HCT116 (cell line): ENCODE measurements at regions not wholly inside any gene's neighbourhood (a gene's known extent, or its start where the extent isn't known, plus 50 kb on each side); places are given as distances from the start of the nearest gene placed in this dataset.
A peak's percentile ranks its signal among the peaks of the same experiment; 100 is the strongest.

Experiments
- ATAC-seq: fragments of 200-7000 bp; cut with Tn5 transposase; 2 replicates; pipeline ENCODE4 v1.9.1; 2020; ENCODE audit warnings: mild to moderate bottlenecking, moderate library complexity
- BruUV-seq: library from RNA; stranded (reverse); fragments of 400-500 nt; replicated peaks from 2 replicates; lab custom pipeline; 2021; lab: Mats Ljungman, UMichigan
- CTCF ChIA-PET: fragments of 300-600 bp; sonication (Branson Sonifier 250); formaldehyde crosslinking; loops from one replicate; lab custom pipeline; 2021; ENCODE audit warnings: antibody characterized with exemption; lab: Charles Lee
- POLR2A ChIA-PET: fragments of 300-600, 350-600 bp; sonication (Branson Sonifier 250); formaldehyde crosslinking; loops from one replicate; lab custom pipeline; 2021; ENCODE audit warnings: antibody characterized with exemption; lab: Charles Lee
- RAD21 ChIA-PET, 2 experiments: fragments of 300-600 bp; sonication (Branson Sonifier 250); formaldehyde crosslinking; loops; one replicate each; lab custom pipeline; 2023; ENCODE audit warnings: low total read pairs in 2 of 2; ENCODE audit not compliant: uncharacterized antibody in 2 of 2, unreplicated experiment in 2 of 2, low non-redundant PET in 1 of 2; lab: Charles Lee
- DNase-seq: peaks from one replicate; pipeline ENCODE4 v3.0.0-alpha.2; 2010; ENCODE audit warnings: low read depth, low spot score
- H2AFZ ChIP-seq: fragments of 200-600 bp; shearing (Covaris generic), sonication (generic); 2 replicates; pipeline ENCODE4 v1.6.1; 2017; ENCODE audit warnings: low read depth, mixed run types, mixed read lengths, antibody characterized with exemption, low read length; ENCODE audit not compliant: poor library complexity, severe bottlenecking
- H3K27ac ChIP-seq: 2 replicates; pipeline ENCODE4 v1.5.1; 2012; ENCODE audit warnings: low read depth, low read length
- H3K27me3 ChIP-seq: fragments of 200-600 bp; sonication (generic); 2 replicates; pipeline ENCODE4 v1.6.1; 2016; ENCODE audit warnings: mixed run types, low read length, mixed read lengths; ENCODE audit not compliant: insufficient read depth
- H3K36me3 ChIP-seq, 2 experiments: fragments of 200-500 bp in 1 of 2; fragments of 200-600 bp in 1 of 2; sonication (Bioruptor generic) in 1 of 2; sonication (generic) in 1 of 2; 2 replicates each; pipeline versions ENCODE4 v1.5.1 to v1.6.1; 2014 to 2016; ENCODE audit warnings: low read length in 2 of 2, inconsistent platforms in 1 of 2, mixed read lengths in 1 of 2, mixed run types in 1 of 2; ENCODE audit not compliant: insufficient read depth in 2 of 2, control insufficient read depth in 1 of 2
- H3K4me1 ChIP-seq, 2 experiments: fragments of 200-600 bp in 1 of 2; sonication (generic) in 1 of 2; 2 replicates each; pipeline versions ENCODE4 v1.5.1 to v1.6.1; 2012 to 2017; ENCODE audit warnings: low read length in 2 of 2, inconsistent platforms in 1 of 2, mild to moderate bottlenecking in 1 of 2, mixed read lengths in 1 of 2, mixed run types in 1 of 2, moderate library complexity in 1 of 2; ENCODE audit not compliant: insufficient read depth in 2 of 2, control insufficient read depth in 1 of 2
- H3K4me2 ChIP-seq: fragments of 200-600 bp; sonication (generic); 2 replicates; pipeline ENCODE4 v1.6.1; 2017; ENCODE audit warnings: mixed run types, low read length, mixed read lengths
- H3K4me3 ChIP-seq, 2 experiments: fragments of 200-600 bp in 1 of 2; sonication (generic) in 1 of 2; replicated peaks in 1 of 2; 2 replicates each; pipeline ENCODE4 v1.5.1; 2011 to 2016; ENCODE audit warnings: low read length in 2 of 2, control low read depth in 1 of 2, low read depth in 1 of 2, mild to moderate bottlenecking in 1 of 2, mixed read lengths in 1 of 2, mixed run types in 1 of 2
- H3K79me2 ChIP-seq: fragments of 200-600 bp; sonication (generic); 2 replicates; pipeline ENCODE4 v1.6.1; 2017; ENCODE audit warnings: mild to moderate bottlenecking, mixed run types, low read length, moderate library complexity, mixed read lengths; ENCODE audit not compliant: insufficient read depth
- H3K9ac ChIP-seq: fragments of 200-600 bp; sonication (generic); 2 replicates; pipeline ENCODE4 v1.6.1; 2016; ENCODE audit warnings: low read length, mixed read lengths
- H3K9me2 ChIP-seq: fragments of 200-600 bp; sonication (generic), shearing (Covaris generic); 2 replicates; pipeline ENCODE4 v1.6.1; 2017; ENCODE audit warnings: mixed run types, mild to moderate bottlenecking, moderate library complexity; ENCODE audit not compliant: insufficient read depth
- H3K9me3 ChIP-seq, 2 experiments: fragments of 200-500 bp in 1 of 2; fragments of 200-600 bp in 1 of 2; sonication (Bioruptor generic) in 1 of 2; sonication (generic) in 1 of 2; 2 replicates each; pipeline ENCODE4 v1.6.1; 2014 to 2017; ENCODE audit warnings: low read length in 2 of 2, mixed read lengths in 2 of 2, inconsistent platforms in 1 of 2, low read depth in 1 of 2, mild to moderate bottlenecking in 1 of 2, mixed run types in 1 of 2, moderate library complexity in 1 of 2; ENCODE audit not compliant: control insufficient read depth in 1 of 2, insufficient read depth in 1 of 2
- H4K20me1 ChIP-seq: fragments of 200-600 bp; sonication (generic), shearing (Covaris generic); 2 replicates; pipeline ENCODE4 v1.6.1; 2017; ENCODE audit warnings: mixed run types, mild to moderate bottlenecking, moderate library complexity; ENCODE audit not compliant: insufficient read depth
- CTCF ChIP-seq, 3 experiments: fragments of 200-600 bp in 1 of 3; sonication (generic) in 1 of 3; IDR thresholded peaks in 2 of 3; conservative IDR thresholded peaks in 1 of 3; 2 replicates each; pipeline ENCODE4 v1.5.1; 2012 to 2017; ENCODE audit warnings: low read depth in 2 of 3, low read length in 2 of 3, antibody characterized with exemption in 1 of 3, borderline replicate concordance in 1 of 3, control low read depth in 1 of 3, mild to moderate bottlenecking in 1 of 3, mixed read lengths in 1 of 3, mixed run types in 1 of 3, moderate library complexity in 1 of 3; ENCODE audit not compliant: insufficient read depth in 1 of 3
- EZH2phosphoT487 ChIP-seq: fragments of 200-600 bp; IDR thresholded peaks from 2 replicates; pipeline ENCODE4 v1.6.1; 2018; ENCODE audit warnings: antibody characterized with exemption, borderline replicate concordance
- FOSL1 ChIP-seq: IDR thresholded peaks from 2 replicates; pipeline ENCODE4 v1.6.1; 2012; ENCODE audit warnings: low read depth
- RAD21 ChIP-seq: IDR thresholded peaks from 2 replicates; pipeline ENCODE4 v1.6.1; 2012; ENCODE audit warnings: low read depth, mild to moderate bottlenecking
- SIN3A ChIP-seq: IDR thresholded peaks from 2 replicates; pipeline ENCODE4 v1.6.1; 2012; ENCODE audit warnings: low read depth
- SRF ChIP-seq: IDR thresholded peaks from 2 replicates; pipeline ENCODE4 v1.6.1; 2012; ENCODE audit warnings: low read depth
- YY1 ChIP-seq: IDR thresholded peaks from 2 replicates; pipeline ENCODE4 v1.6.1; 2011; ENCODE audit warnings: low read length, low read depth, moderate library complexity, mild to moderate bottlenecking; ENCODE audit not compliant: insufficient replicate concordance; ENCODE audit errors: extremely low read depth
- intact Hi-C: fragments of 100-400 bp; cut with micrococcal nuclease; formaldehyde crosslinking; loops from 2 replicates; pipeline ENCODE4 v1.10.0; 2022

- no peak overlapping the region for H3K4me2 ChIP-seq
- H3K27me3 ChIP-seq: no peaks in the 10 kb centered on the region
- ChIA-PET RAD21 (interaction anchor here (1.2 to 1.5 kb wide), 3 partner anchors 150 to 339 kb away, joined by 3 to 6 read pairs (median 4); no protein-coding TSS in a partner anchor), POLR2A (interaction anchor here (1.3 kb wide), 1 partner anchor 71 kb away, joined by 3 read pairs; no protein-coding TSS in a partner anchor), CTCF (interaction anchor here (0.9 to 3.9 kb wide), 13 partner anchors 10 to 436 kb away, joined by 3 to 35 read pairs (median 5); no protein-coding TSS in a partner anchor)
- H3K9me3 ChIP-seq: no peaks in the 10 kb centered on the region
- H4K20me1 ChIP-seq: no peaks in the 10 kb centered on the region
- DNase-seq (peak; percentile 35), ATAC-seq (peak; percentile 90)
- H3K4me3 ChIP-seq: no peak overlapping the region
- TF ChIP-seq EZH2phosphoT487 (no peak), RAD21 (peak; percentile 69), YY1 (no peak), SRF (no peak), SIN3A (no peak), FOSL1 (no peak), CTCF (IDR thresholded peaks at IDR 0.05 in 2 of 3, conservative IDR thresholded peaks at IDR 0.05 in 1 of 3; ENCODE audit: borderline replicate concordance in 1 of 3, insufficient read depth in 1 of 3, low read depth in 2 of 3, low read length in 2 of 3) (peak; percentile 76 to 94 (median 94))
- no peak overlapping the region for H3K27ac ChIP-seq
- H3K4me1 ChIP-seq: no peaks in the 10 kb centered on the region
- intact Hi-C loops: loop anchor here (1.0 kb wide), 1 partner anchor 338 kb away; no protein-coding TSS in a partner anchor
- H3K36me3 ChIP-seq: no peaks in the 10 kb centered on the region
- H2AFZ ChIP-seq: peak overlapping the region; percentile 1
- no peak overlapping the region for H3K9ac ChIP-seq
- no peaks in the 10 kb centered on the region for H3K9me2 ChIP-seq
- H3K79me2 ChIP-seq: no peaks in the 10 kb centered on the region
- no TSS peak for BruUV-seq
These were observed 78.1 kb upstream of the DNAH14 start for GRCh38 chr1:224851210-224851847.
